Heart right ventricle (tissue), 16 donors: ENCODE measurements at regions not wholly inside any gene's neighbourhood (a gene's known extent, or its start where the extent isn't known, plus 50 kb on each side); places are given as distances from the start of the nearest gene placed in this dataset.
A peak's percentile ranks its signal among the peaks of the same experiment; 100 is the strongest.

Experiments used
- ATAC-seq, 8 donors: fragments of 200-7000 bp; cut with Tn5 transposase; one replicate each; pipeline ENCODE4 v1.9.1; 2020; ENCODE audit warnings: mild to moderate bottlenecking in 8 of 8, moderate library complexity in 8 of 8, moderate number of reproducible peaks in 1 of 8
- DNase-seq, 2 donors: peaks; one replicate each; pipeline ENCODE4 v3.0.0-alpha.2; 2020
- H3K27ac ChIP-seq, 10 donors: fragments of 200-600 bp; sonication (generic) in 2 of 10; one replicate each; pipeline versions ENCODE4 v1.5.0 to v1.8.0; 2020 to 2022; ENCODE audit warnings: mild to moderate bottlenecking in 3 of 10
- H3K27me3 ChIP-seq, 7 donors: fragments of 200-600 bp; one replicate each; pipeline ENCODE4 v1.8.0; 2021 to 2022; ENCODE audit warnings: mild to moderate bottlenecking in 2 of 7
- H3K36me3 ChIP-seq, 9 donors: fragments of 200-600 bp; sonication (generic) in 1 of 9; one replicate each; pipeline versions ENCODE4 v1.5.0 to v1.8.0; 2020 to 2022; ENCODE audit warnings: mild to moderate bottlenecking in 2 of 9
- H3K4me1 ChIP-seq, 9 donors: fragments of 200-600 bp; sonication (generic) in 1 of 9; one replicate each; pipeline versions ENCODE4 v1.5.0 to v1.8.0; 2020 to 2022; ENCODE audit warnings: mild to moderate bottlenecking in 4 of 9
- H3K4me3 ChIP-seq, 10 donors: fragments of 200-600 bp; sonication (generic) in 2 of 10; one replicate each; pipeline versions ENCODE4 v1.5.0 to v1.8.0; 2020 to 2022; ENCODE audit warnings: mild to moderate bottlenecking in 7 of 10, moderate library complexity in 2 of 10
- H3K9me3 ChIP-seq, 11 donors: fragments of 200-600 bp in 10 of 11; sonication (generic) in 2 of 11; one replicate each; pipeline versions ENCODE4 v1.5.0 to v1.8.0; 2013 to 2022; ENCODE audit warnings: mild to moderate bottlenecking in 2 of 11, control low read depth in 1 of 11, moderate library complexity in 1 of 11
- WGBS, 2 donors: extraction: QIAGEN DNeasy Blood & Tissue Kit; methylation state at CpG; one replicate each; pipeline ENCODE4 v1.1.7; 2013; ENCODE audit warnings: inconsistent platforms in 1 of 2; 5-methylcytosine and 5-hydroxymethylcytosine counted together
- intact Hi-C, 10 donors: fragments of 100-400 bp; cut with DNase I; formaldehyde crosslinking; loops; one replicate each; pipeline versions ENCODE4 v1.11.1 to v1.14.2; 2022
- TF ChIP-seq, protein P1 (sequence below), 9 donors: fragments of 200-600 bp; sonication (generic) in 2 of 9; IDR thresholded peaks; one replicate each; pipeline versions ENCODE4 v1.5.0 to v1.8.0; 2021 to 2022; ENCODE audit warnings: antibody characterized with exemption in 9 of 9, mild to moderate bottlenecking in 5 of 9, moderate library complexity in 1 of 9
- donor health status: Arrhythmogenic right ventricular cardiomyopathy.
- donor health status: ischemic (EF 13 %, LVEDD 7.1; RV severe dilation, severe dysfunction).
- donor health status: healthy with polysubstance abuse.
- donor health status: DM: no; HTN: yes; CAD: no.
- donor health status: DM: no; HTN: no; CAD: no.
- donor health status: ischemic (EF 25% LVEDD 6.9; RV normal size, moderate dysfunction).
- donor health status: ischemic (EF 25% LVEDD 5.7; RV mildly dilated, moderate dysfunction).
- donor health status: healthy.
- donor health status: DM: yes; HTN: yes; CAD: no.
- donor health status: Ischemic cardiomyopathy.
- donor health status: ischemic (EF 35%, LVEDD 5.7; RV mildly dilated, moderate dysfunction).
- donor health status: nonischemic (EF 11% LVEDD 7.7; RV severe dilation, severe dysfunction).
- donor health status: DM: yes; HTN: yes; CAD: no.
- donor health status: PGD.
- donor health status: ischemic (EF 29% LVEDD 5.4; RV normal size, mild dysfunction).
- donor health status: nonischemic (EF 23%, LVEDD 6.1; RV moderate dilation, normal function).

- ATAC-seq = no peak
- H3K27me3 ChIP-seq = no peaks in the 10 kb centered on the region
- H3K36me3 ChIP-seq = no peaks in the 10 kb centered on the region
- intact Hi-C loops = no loop called here
- H3K27ac ChIP-seq = no peak overlapping the region
- no peak for DNase-seq
- H3K4me1 ChIP-seq = no peaks in the 10 kb centered on the region
- no peak overlapping the region for H3K4me3 ChIP-seq
- TF ChIP-seq, protein P1, sequence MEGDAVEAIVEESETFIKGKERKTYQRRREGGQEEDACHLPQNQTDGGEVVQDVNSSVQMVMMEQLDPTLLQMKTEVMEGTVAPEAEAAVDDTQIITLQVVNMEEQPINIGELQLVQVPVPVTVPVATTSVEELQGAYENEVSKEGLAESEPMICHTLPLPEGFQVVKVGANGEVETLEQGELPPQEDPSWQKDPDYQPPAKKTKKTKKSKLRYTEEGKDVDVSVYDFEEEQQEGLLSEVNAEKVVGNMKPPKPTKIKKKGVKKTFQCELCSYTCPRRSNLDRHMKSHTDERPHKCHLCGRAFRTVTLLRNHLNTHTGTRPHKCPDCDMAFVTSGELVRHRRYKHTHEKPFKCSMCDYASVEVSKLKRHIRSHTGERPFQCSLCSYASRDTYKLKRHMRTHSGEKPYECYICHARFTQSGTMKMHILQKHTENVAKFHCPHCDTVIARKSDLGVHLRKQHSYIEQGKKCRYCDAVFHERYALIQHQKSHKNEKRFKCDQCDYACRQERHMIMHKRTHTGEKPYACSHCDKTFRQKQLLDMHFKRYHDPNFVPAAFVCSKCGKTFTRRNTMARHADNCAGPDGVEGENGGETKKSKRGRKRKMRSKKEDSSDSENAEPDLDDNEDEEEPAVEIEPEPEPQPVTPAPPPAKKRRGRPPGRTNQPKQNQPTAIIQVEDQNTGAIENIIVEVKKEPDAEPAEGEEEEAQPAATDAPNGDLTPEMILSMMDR (IDR thresholded peaks at IDR 0.05) = no peak
- H3K9me3 ChIP-seq = peaks cover 0 to 25% (median 0%) of the 10 kb centered on the region in 11 donors
Measured at GRCh38 chr5:44660251-44660650, 148.5 kb upstream of the MRPS30 start.

- peaks cover 0 to 26% (median 0%) of the 10 kb centered on the region in 11 donors for H3K9me3 ChIP-seq
- H3K36me3 ChIP-seq = no peaks in the 10 kb centered on the region
- TF ChIP-seq, protein P1 (IDR thresholded peaks at IDR 0.05) = no peak
- intact Hi-C loops = no loop called here
- WGBS, 2 donors = 39 to 45% methylated on average over 3 of the region's 3 CpGs
- no peak overlapping the region for H3K27ac ChIP-seq
- DNase-seq = no peak
- no peaks in the 10 kb centered on the region for H3K4me1 ChIP-seq
- no peak for ATAC-seq
- no peaks in the 10 kb centered on the region for H3K27me3 ChIP-seq
- H3K4me3 ChIP-seq = no peak overlapping the region
Measured at GRCh38 chr5:44659334-44659733, 149.4 kb upstream of the MRPS30 start.

DNA sequence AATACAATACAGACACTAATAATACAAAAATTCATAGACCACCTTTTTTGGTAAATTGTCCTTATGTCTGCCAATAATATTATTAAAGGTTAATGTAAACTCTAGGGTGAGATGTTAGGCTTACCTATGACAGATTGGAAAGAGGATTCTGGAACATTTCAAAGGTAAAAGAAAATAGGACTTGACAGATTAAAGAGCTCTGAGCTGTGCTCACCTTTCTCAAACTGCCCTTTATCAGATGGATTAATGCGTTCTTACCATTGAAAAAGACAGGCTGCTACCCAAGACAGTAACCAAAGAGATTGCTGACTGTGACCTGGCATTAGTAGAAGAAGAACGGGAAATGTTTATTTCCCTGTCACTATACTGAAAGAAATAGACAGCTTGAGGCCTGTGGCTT is 156.1 kb upstream of the MRPS30 start:
- TF ChIP-seq, protein P1 (IDR thresholded peaks at IDR 0.05) = no peak

GRCh38 chr5:44646016-44646415 is 162.7 kb upstream of the MRPS30 start:
- Histone ChIP-seq H3K4me1 (peaks cover 0 to 4% (median 0%) of the 10 kb centered on the region in 9 donors), H3K27me3 (no peaks in the 10 kb centered on the region), H3K27ac (peak overlapping the region in 2 of 10 donors; percentile 30 to 36), H3K9me3 (no peaks in the 10 kb centered on the region), H3K36me3 (no peaks in the 10 kb centered on the region), H3K4me3 (peak overlapping the region in 1 of 10 donors; percentile 5)
- intact Hi-C loops = no loop called here
- ATAC-seq (peak; percentile 52 to 99 (median 90)), DNase-seq (peak in 1 of 2 donors; percentile 24)
- TF ChIP-seq, protein P1 (IDR thresholded peaks at IDR 0.05) = no peak
- 15 to 24% methylated on average over 4 of the region's 4 CpGs for WGBS, 2 donors

More for the DNA sequence above, 156.1 kb upstream of the MRPS30 start:
- no peak overlapping the region for H3K27ac ChIP-seq
- ATAC-seq = no peak
- intact Hi-C loops = no loop called here
- H3K4me3 ChIP-seq = no peak overlapping the region
- H3K4me1 ChIP-seq = no peaks in the 10 kb centered on the region
- H3K36me3 ChIP-seq = no peaks in the 10 kb centered on the region
- no peaks in the 10 kb centered on the region for H3K27me3 ChIP-seq
- no peak for DNase-seq
- peaks cover 0 to 20% (median 0%) of the 10 kb centered on the region in 11 donors for H3K9me3 ChIP-seq
- WGBS, 2 donors = 42 to 59% methylated on average over 2 of the region's 2 CpGs
